DND-41 (cell line): ENCODE measurements at regions not wholly inside any gene's neighbourhood (a gene's known extent, or its start where the extent isn't known, plus 50 kb on each side); places are given as distances from the start of the nearest gene placed in this dataset.

ENCODE experiments used
- EZH2 ChIP-seq: IDR thresholded peaks from 3 replicates; pipeline ENCODE4 v1.6.1; 2012; ENCODE audit warnings: borderline replicate concordance, low read depth, mild to moderate bottlenecking, moderate library complexity, low read length, inconsistent platforms; ENCODE audit not compliant: severe bottlenecking
- TF ChIP-seq, protein P1 (sequence below): IDR thresholded peaks from 2 replicates; pipeline ENCODE4 v1.5.1; 2012; ENCODE audit warnings: borderline replicate concordance, low read length, moderate library complexity, mild to moderate bottlenecking; ENCODE audit not compliant: poor library complexity, severe bottlenecking; ENCODE audit errors: extremely low read depth

DNA sequence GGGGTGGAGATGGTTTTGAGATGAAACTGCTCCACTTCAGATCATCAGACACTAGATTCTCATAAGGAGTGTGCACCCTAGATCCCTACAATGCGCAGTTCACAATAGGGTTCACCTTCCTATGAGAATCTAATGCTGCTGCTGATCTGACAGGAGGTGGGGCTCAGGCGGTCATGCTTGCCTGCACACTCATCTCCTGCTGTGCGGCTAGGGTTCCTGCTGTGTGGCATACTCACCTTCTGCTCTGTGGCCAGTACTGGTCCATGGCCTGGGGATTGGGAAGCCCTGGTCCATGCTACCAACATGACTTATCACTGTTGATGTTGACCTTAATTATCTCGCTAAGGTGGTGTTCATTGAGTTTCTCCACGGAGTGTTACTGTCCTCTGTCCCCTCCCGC lies 144.5 kb downstream of the NAV1 start:
- no peak for TF ChIP-seq EZH2
- TF ChIP-seq, protein P1, sequence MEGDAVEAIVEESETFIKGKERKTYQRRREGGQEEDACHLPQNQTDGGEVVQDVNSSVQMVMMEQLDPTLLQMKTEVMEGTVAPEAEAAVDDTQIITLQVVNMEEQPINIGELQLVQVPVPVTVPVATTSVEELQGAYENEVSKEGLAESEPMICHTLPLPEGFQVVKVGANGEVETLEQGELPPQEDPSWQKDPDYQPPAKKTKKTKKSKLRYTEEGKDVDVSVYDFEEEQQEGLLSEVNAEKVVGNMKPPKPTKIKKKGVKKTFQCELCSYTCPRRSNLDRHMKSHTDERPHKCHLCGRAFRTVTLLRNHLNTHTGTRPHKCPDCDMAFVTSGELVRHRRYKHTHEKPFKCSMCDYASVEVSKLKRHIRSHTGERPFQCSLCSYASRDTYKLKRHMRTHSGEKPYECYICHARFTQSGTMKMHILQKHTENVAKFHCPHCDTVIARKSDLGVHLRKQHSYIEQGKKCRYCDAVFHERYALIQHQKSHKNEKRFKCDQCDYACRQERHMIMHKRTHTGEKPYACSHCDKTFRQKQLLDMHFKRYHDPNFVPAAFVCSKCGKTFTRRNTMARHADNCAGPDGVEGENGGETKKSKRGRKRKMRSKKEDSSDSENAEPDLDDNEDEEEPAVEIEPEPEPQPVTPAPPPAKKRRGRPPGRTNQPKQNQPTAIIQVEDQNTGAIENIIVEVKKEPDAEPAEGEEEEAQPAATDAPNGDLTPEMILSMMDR: no peak
